Skeletal muscle cell (primary cell): ENCODE measurements at regions not wholly inside any gene's neighbourhood (a gene's known extent, or its start where the extent isn't known, plus 50 kb on each side); places are given as distances from the start of the nearest gene placed in this dataset.

Source experiments
- DNase-seq: peaks from one replicate; pipeline ENCODE4 v3.0.0-alpha.2; 2010; ENCODE audit warnings: low read depth
- H3K4me3 ChIP-seq: 2 replicates; pipeline ENCODE4 v1.5.1; 2011; ENCODE audit warnings: low read depth, mild to moderate bottlenecking, control low read depth, low read length, moderate library complexity

DNA sequence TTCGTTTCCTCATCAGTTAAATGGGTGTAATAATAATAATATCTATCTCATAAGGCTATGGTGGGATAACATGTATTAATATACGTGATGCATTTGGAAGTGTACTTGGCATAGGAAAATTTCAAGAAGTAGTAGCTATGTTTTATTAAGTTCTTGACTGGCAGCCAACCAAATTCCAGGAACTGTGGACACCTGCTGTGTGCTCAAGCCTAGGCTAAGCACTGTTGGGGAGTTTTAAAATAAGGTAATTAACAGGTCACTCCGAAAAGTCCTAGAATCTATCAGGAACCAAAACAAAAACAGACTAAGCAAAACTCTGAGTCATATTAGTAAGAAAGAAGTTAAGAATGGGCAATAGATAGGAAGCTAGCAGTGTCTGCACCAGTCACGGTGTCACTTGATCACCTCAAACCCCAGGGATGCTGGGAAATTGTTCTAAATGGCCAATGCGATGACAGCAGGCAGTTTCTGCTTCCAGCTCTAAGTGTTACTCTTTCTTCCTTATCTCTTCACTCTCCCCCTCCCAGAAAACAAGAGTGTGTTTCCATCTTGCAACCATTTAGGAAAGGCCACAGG, 92.0 kb upstream of the GDF10 start:
- DNase-seq = no peak
- H3K4me3 ChIP-seq = no peak overlapping the region

DNA sequence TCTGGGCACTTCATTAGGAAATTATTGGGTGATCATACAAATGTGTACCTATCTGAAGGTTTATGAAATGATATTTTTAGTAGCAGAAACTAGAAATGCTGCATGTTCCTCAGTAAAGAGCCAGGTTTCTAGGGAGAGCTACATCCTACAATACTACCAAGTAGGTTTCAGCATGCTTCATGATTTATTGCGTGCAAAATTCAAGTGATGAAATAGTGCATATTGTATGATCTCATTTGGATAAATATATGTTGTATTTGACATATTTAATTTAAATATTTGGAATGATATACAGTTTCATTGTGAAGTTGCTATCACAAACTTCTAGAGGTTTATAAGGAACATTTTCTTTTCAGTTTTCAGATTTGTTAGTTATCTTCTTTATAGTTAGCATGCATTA, 90.5 kb upstream of the GDF10 start:
- DNase-seq = no peak
- no peak overlapping the region for H3K4me3 ChIP-seq

DNA sequence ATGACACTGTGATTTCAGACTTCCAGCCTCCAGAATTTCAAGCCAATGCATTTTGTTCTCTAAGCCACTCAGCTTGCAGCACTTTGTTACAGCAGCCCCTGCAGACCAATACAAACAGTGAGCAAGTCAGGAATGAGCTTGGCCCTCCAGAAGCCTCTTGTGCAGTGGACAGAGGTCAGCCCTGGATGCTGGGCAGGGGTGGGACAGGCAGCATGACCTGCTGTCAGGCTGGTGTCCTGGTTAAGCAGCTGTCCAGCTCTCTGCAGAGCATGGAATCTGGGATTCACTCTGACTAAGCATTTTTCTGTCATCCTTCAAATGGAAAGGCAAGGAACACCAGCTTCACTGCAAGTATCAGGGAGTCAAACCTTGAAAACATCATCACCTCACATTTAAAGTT, 85.5 kb upstream of the GDF10 start:
- no peak overlapping the region for H3K4me3 ChIP-seq
- no peak for DNase-seq

DNA sequence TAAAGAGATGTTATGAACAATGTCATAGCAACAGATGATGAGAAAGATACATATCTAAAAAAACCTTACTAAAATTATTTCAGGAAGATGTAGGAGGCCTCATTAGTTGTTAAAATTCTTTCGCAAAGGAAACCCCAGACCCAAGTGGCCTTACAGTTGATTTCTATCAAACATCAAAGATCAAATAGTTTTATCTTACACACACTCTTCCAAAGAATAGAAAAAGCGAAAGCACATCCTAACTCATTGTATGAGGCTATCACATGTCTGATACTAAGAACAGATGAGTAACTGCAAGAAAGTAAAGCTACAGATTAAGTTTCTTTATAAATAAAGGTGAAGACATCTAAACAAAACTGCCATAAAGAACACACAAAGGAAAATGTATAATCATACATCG, 82.9 kb upstream of the GDF10 start:
- DNase-seq = no peak

DNA sequence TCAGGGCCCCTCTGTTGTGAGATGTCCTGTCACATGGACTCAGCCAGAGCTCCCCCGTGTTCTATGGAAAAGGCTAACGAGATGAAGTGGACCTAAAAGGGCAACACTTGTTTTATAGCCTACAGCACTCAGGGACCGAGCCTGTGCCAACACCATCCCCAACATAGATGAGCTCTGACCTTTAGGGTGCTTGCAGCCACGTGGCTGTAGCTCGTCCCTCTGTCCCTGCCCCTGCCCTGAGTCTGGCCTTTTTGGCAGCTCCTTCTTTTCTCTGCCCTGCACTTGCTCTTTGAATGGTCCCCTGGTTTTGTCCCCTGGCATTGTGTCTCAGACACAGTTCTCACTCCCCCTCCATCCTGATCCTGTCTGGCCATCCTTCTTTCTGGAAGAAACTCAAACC, 81.2 kb upstream of the GDF10 start:
- H3K4me3 ChIP-seq = no peak overlapping the region
- no peak for DNase-seq

More for the DNA sequence above, 82.9 kb upstream of the GDF10 start:
- H3K4me3 ChIP-seq = no peak overlapping the region

DNA sequence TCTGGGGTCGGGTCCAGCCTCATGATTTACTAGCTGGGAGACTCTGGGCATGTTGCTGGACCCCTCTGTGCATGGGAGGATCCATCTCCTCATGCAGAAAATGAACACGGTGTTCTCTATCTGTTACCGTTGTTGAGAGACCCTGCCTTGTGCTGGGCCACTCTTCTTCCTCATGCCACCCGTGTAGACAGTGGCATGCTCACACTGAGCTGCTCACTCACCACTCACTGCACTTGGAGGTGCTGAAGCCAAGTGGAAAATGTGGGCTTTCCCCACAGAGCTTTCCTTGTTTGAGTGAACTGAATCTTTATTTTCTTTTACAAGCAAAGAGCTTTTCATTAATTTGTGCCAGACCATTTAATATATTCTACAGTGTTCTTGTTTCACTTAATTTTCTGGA, 77.5 kb upstream of the GDF10 start:
- no peak for DNase-seq
- no peak overlapping the region for H3K4me3 ChIP-seq

DNA sequence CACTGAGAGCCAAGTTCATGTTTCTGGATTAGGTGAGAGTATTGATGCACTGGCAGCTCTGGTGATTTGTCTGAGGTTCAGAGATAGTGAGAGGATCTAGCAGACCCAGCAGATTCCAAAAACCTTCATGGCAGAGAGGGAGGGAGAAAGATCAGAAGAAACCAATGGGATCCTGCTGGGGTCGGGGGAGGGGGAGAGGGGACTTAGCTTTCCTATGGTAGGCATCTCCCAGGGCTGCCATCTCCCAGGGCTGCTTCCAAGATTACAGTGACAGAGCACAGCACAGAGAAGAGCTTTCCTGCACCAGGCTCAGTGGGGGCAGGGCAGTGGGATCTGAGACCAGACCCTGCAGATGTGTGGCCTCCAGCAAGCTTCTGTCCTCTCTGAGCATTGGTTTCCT, 76.8 kb upstream of the GDF10 start:
- H3K4me3 ChIP-seq = no peak overlapping the region
- DNase-seq = no peak

DNA sequence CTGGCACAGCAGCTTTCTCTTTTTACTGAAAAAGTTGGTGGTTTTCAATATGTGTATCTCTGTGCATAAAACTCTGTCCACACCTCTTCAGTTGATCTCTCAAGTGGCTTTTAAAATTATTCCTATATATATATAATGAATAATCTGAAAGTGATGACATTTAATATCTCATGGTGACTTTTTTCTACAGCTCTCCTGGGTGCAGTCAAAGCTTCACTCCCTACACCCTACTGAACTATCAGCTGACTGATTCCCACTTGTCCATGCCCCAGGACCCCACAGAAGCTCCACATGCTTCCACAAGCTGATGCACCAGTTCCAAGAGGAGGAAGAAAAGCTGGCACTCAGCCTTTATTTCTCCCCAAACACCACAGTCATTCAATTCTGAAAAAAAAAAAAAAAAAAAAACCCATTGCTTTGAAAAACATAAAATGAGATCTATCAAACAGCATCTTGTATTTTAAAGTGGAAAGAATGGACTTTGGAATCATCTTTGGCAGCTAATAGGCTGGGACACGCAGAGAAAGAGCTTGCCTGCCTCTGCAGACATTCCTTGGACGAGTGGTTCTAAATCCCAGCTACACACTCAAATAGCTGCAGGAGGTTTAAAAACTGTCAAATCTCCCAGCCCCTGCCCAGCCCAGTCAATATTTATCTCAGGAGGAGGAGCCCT, 75.3 kb upstream of the GDF10 start:
- no peak overlapping the region for H3K4me3 ChIP-seq

DNA sequence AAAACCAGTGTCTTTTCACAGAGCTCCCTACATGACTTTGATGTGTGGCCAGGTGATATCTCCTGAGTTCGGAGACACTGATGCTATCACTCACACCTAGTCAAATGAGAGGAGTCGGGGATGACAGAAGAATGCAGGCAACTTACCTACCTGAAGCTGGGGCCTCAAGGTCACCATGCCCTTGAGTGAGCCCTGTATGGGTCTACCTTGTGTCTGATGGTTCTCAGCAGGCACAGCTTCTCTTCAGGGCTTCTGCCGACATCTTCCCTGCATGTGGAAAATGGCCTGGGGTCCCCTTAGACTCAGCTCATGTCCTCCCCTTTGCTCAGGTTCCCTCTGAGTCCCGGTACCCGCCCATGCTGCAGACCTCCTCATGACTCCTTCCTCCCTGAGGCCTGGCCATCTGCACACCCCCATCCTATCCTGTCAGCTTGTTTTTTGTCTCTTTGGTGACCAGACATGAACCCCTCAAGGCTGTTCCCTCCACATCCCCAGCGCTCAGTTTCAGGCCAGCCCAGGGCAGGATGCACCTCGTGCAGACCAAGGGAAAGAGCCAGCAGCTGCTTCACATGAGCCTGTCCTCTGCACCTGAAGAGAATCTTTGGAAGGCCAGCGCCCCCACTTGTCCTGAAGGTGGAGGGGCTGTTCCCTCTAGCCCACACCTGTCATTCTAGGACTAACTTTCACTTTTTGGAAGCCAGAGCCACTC, 74.6 kb upstream of the GDF10 start:
- H3K4me3 ChIP-seq = no peak overlapping the region
- no peak for DNase-seq

More for the DNA sequence above, 75.3 kb upstream of the GDF10 start:
- no peak for DNase-seq

DNA sequence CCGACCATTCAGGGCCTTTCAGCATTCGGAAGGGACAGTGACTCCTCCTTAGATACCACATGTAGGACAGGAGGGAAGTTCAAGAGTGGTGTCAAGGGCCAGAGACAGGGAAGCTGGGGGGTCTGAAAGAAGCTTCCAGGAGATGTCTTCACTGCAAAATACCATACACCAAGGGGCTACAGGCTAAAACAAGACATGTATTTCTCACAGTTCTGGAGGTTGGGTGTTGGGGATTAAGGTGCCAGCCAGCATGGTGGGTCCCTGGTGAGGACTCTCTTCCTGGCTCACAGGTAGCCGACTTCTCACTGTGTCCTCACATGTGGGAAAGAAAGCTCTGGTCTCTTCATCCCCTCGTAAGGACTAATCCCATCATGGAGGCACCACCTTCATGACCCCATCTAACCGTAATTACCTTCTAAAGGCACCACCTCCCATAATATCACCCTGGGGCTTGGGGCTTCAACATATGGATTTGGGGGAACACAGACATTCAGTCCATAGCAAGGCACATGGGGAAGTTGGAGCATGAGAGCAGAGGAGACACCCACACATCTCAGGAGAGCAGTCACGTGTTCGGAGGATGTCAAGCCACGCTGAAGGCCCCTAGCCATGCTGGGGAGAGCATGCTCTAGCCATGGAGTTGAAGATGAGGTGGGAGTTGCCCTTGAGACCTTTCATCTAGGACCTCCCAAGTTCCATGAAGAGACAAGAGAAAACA, 73.9 kb upstream of the GDF10 start:
- no peak for DNase-seq
- no peak overlapping the region for H3K4me3 ChIP-seq

DNA sequence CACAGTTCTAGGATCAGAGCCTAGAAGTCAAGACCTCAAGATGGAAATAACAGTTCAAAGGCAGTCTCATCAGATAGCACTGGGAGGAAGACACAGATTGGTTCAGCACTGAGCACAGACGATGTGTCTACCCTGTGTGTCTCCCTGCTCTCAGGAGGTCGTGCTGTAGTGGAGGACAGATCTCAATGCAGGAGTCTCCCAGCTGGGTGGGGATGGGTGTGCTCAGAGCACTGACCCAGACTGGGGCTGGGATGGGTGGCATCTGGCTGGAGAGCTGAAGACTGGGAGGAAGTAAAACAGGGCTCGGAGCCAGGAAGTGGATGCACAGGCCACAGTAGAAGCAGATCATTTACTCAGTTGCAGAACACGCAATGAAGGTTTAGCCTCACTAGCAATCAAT, 69.5 kb upstream of the GDF10 start:
- H3K4me3 ChIP-seq = no peak overlapping the region
- no peak for DNase-seq

DNA sequence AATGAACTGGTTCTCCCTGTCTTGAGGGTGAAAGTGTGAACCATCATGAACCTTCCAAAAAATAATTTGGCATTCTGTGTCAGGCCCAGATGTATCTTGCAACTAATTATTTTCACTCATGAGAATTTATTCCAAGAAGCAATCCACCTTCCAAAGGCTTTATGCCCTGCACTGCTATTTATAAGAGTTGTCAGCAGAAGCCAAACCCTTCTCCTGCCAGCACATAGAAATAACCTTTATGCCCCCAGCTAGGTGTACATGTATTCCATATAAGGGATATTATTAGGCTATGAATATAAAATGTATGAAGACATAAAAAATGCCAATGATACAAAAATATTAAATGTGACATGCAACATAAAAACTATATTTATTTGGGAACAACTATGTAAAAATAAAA, 69.0 kb upstream of the GDF10 start:
- no peak for DNase-seq
- H3K4me3 ChIP-seq = no peak overlapping the region

DNA sequence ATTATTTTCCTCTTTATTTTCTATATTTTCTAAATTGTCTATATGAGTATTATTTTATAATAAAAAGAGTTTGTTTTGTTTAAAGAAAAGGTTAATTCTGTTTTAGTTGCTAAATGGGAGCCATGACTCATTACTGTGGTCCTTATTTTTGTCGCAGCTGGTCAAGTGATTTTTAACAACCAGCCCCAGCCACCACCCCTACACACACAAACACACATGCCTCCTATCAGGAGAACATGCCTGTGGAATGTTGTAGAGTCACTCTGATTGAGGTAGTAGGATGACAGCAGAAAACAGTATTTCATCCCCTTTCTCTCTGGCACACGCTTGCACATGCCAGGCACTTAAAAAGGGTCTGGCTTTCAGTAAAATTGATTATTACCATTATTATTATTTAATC, 68.6 kb upstream of the GDF10 start:
- no peak overlapping the region for H3K4me3 ChIP-seq
- DNase-seq = no peak

DNA sequence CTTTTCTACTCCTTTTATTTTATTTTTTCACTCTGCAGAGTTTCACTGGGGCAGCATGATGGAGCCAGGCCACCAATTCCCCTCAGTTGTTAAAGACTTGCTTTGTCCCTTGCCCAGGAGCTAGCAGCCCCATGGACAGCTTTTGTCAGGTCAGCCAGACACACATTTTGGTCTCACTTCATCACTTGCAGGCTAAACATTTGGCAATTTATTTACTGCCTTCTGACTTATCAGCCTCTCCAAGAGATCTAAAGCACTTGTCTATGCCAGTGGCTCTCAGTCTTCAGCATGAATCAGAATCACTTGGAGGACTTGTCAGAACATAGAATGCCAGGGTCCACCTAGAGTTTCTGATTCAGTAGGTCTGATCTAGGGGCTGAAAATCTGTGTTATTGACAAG, 66.4 kb upstream of the GDF10 start:
- H3K4me3 ChIP-seq = no peak overlapping the region
- no peak for DNase-seq

DNA sequence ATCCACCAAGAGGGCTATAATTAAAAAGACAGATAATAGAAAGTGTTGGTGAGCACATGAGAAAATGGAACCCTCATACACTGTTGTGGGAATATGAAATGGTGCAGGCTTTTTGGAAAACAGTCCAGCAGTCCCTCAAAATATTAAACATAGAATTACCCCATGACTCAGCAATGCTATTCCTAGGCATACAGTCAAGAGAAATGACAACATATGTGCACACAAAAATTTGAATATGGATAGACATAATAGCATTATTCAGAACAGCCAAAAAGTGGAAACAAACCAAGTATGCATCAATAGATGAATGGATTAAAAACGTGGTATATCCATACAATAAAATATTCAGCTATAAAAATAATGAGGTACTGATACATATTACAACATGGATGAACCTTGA, 64.5 kb upstream of the GDF10 start:
- no peak overlapping the region for H3K4me3 ChIP-seq
- DNase-seq = no peak

DNA sequence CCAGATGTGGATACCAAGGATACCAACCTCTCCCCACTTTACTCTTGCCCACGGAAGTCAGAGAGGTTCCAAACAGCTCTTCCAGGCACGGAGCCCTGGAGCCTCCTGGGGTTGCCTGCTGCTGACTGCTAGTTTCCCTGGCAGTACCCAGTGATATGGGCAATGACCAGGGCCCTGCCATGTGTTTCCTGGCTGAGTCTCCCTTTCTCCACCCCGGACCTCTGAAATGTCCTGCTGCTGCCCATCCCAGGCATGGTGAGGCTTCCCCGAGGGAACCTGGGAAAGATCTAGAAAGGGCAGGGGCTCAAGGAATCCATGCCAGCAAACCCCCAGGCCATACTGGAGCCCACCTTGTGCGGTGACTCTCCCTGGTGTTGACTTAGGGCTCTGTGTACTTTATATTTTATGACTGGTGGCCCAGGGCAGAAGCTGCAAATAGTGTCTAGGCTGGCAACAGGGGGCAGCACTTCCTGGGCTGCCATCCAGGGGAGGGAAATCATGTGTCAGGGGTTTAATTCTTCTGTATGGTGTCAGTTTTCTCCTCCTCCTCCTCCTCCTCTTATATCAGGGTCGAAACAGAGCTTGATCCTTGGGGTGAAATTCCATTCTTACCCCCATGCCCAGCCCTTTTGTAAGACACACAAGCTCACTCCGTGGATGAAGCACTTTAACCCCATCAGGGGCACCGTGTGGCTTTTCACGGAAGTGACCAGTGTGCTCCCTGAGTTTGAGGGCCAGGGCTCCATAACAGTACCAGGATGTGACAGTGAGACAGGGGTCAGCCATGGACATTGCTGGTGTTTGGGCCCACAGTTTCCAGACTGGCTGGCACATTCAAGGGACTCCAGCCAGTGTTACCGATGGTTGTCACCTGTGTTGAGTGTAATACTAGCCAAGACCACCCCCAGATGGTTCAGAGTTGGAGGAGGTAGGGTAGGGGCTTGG, 62.4 kb upstream of the GDF10 start:
- no peak for DNase-seq
- H3K4me3 ChIP-seq = no peak overlapping the region

DNA sequence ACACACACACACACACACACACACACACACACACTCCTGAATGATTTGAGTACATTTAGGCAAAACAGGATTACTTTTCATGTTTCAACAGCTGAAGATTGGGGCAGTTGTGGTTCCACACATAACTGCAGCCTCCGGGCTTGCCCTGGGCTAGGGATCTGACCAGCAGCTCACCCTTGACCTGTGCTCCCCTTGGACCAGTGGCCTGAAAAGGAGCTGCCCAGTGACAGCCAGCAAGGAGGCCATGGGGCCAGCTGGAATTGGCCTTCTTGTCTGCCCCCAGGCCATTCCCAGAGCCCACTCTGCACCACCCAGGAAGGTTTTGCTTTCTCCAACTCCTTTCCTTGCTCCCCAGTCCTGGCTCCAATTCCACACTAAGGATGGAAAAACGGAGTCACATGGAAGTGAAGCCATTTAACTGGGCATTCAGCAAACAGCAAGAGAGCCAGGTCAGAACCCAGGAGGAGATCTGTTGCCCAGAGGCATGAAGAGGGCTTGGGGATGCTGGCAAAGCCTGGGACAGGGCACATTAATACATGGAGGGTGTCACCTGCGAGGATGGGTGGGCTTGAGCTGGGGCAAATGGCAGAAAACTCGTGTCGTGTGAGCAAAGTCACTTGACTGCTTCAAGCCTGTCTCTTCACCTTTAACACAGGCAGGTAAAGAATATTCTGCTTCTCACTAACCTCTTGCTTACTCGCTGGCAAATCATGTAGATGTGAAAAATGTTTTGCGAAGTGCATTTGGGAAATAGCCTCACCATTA, 61.5 kb upstream of the GDF10 start:
- no peak for DNase-seq
- no peak overlapping the region for H3K4me3 ChIP-seq

DNA sequence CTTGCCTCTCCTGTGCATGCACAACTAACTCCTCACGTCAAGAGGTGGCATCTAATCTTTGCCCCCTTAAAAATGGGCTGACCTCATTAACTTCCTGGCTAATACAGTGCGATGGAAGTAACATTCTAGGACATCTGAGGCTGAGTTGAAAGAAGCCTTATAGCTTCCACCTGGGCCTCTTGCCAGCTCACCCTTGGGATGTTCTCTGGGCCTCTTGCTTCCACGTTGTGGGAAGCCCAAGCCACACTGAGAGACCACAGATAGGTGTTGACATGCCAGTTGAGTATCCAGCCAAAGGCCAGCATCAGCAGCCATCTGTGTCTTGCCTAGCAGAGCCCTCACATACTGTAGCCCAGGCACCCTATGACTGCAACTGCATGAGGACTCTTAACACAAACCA, 60.8 kb upstream of the GDF10 start:
- DNase-seq = no peak
- no peak overlapping the region for H3K4me3 ChIP-seq

DNA sequence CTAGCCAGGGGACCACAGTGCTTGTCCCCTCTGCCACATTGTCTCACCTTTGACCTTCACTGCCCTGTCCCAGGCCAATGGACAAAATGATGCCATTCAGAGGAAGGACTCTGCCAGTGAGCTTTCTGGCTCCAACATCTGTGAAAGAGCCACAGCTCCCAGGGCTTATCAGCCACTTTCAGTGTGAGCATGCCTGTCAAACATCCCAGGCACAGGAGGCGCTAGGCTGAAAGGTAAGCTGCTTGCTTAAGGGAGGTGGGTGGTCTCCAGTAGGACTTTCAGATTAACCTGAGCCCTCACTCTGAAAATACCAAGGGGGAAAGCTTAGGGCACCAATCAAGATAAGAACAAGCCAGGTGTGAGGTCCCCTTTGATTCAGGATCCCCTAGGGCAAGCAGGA, 59.8 kb upstream of the GDF10 start:
- no peak for DNase-seq
- H3K4me3 ChIP-seq = no peak overlapping the region
